ENCODE measurements at regions not wholly inside any gene's neighbourhood (a gene's known extent, or its start where the extent isn't known, plus 50 kb on each side); places are given as distances from the start of the nearest gene placed in this dataset.

- intact Hi-C loops (cut with DNase I), result no loop called here
- Histone ChIP-seq H3K27me3 (no peaks in the 10 kb centered on the region), H3K4me3 (no peak overlapping the region), H3K36me3 (peaks cover 0 to 57% of the 10 kb centered on the region in 2 donors), H3K27ac (no peak overlapping the region), H3K4me1 (no peaks in the 10 kb centered on the region), H3K9me3 (peaks cover 0 to 55% of the 10 kb centered on the region in 2 donors)
- TF ChIP-seq CTCF (IDR thresholded peaks at IDR 0.05), result no peak
- no peak for DNase-seq
- ATAC-seq, result no peak
Observed at GRCh38 chr19:27738569-27739193, 1474.3 kb downstream of the UQCRFS1 start.

GRCh38 chr19:27736225-27736624 lies 1476.7 kb downstream of the UQCRFS1 start:
- intact Hi-C loops (cut with DNase I), result no loop called here
- TF ChIP-seq CTCF (IDR thresholded peaks at IDR 0.05), result no peak
- Histone ChIP-seq H3K4me1 (no peaks in the 10 kb centered on the region), H3K27me3 (no peaks in the 10 kb centered on the region), H3K27ac (no peak overlapping the region), H3K9me3 (peaks cover 0 to 61% of the 10 kb centered on the region in 2 donors), H3K4me3 (no peak overlapping the region), H3K36me3 (peaks cover 0 to 62% of the 10 kb centered on the region in 2 donors)
- ATAC-seq, result no peak
- no peak for DNase-seq

GRCh38 chr19:27735314-27735713 lies 1477.6 kb downstream of the UQCRFS1 start:
- no peak overlapping the region for H3K27ac ChIP-seq
- peaks cover 0 to 68% of the 10 kb centered on the region in 2 donors for H3K9me3 ChIP-seq

GRCh38 chr19:27734496-27735220 lies 1478.3 kb downstream of the UQCRFS1 start:
- no peak for DNase-seq
- no peak overlapping the region for H3K27ac ChIP-seq
- ATAC-seq, result no peak

More at GRCh38 chr19:27735314-27735713, 1477.6 kb downstream of the UQCRFS1 start:
- DNase-seq (no peak), ATAC-seq (no peak)
- TF ChIP-seq CTCF (IDR thresholded peaks at IDR 0.05), result no peak
- H3K4me1 ChIP-seq, result no peaks in the 10 kb centered on the region
- H3K4me3 ChIP-seq, result no peak overlapping the region
- intact Hi-C loops (cut with DNase I), result no loop called here
- peaks cover 0 to 71% of the 10 kb centered on the region in 2 donors for H3K36me3 ChIP-seq
- no peaks in the 10 kb centered on the region for H3K27me3 ChIP-seq

More at GRCh38 chr19:27734496-27735220, 1478.3 kb downstream of the UQCRFS1 start:
- H3K9me3 ChIP-seq, result peaks cover 0 to 68% of the 10 kb centered on the region in 2 donors
- no peak overlapping the region for H3K4me3 ChIP-seq
- no peaks in the 10 kb centered on the region for H3K4me1 ChIP-seq
- TF ChIP-seq CTCF (IDR thresholded peaks at IDR 0.05), result no peak
- intact Hi-C loops (cut with DNase I), result no loop called here
- H3K27me3 ChIP-seq, result no peaks in the 10 kb centered on the region
- peaks cover 0 to 69% of the 10 kb centered on the region in 2 donors for H3K36me3 ChIP-seq

All from left lung (tissue), 4 donors.